Testis (tissue), 2 donors: ENCODE measurements at regions not wholly inside any gene's neighbourhood (a gene's known extent, or its start where the extent isn't known, plus 50 kb on each side); places are given as distances from the start of the nearest gene placed in this dataset.

ENCODE experiments used
- POLR2A ChIP-seq: fragments of 450-650 bp; IDR thresholded peaks from one replicate; pipeline ENCODE4 v1.6.1; 2017; ENCODE audit warnings: antibody characterized with exemption, mild to moderate bottlenecking, moderate library complexity
- TF ChIP-seq, protein P1 (sequence below), 3 experiments: fragments of 450-650 bp in 2 of 3; fragments of 200-600 bp in 1 of 3; sonication (generic) in 1 of 3; IDR thresholded peaks; one replicate each; pipeline ENCODE4 v1.5.1; 2016 to 2019; ENCODE audit warnings: antibody characterized with exemption in 3 of 3, mild to moderate bottlenecking in 2 of 3, moderate library complexity in 1 of 3

DNA sequence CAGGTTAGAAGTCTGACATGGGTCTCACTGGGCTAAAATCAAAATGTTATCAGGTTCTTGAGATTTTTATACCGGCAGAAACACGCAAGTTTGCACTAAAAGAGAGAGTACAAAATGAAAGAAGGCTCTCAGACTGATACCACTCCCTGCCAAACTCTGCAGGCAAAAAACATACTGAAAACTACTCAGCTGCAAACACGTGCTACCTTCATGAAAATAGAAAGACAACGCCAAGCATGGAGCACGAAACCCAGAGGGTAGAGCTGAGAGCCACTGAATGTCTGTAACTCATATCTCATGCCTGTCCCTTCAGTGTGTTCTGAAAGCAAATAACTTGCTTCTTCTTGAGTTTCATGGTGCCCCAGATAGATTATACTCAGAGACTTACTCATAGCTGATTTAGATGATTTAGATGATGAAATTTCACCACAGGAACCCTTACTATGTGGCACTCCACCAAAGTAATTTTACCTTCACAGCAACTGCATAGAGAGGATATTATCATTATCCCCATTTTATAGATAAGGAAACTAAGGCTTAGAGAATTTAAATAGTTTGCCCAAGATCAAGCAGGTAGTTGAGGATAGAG, 313.0 kb upstream of the SLC39A10 start:
- TF ChIP-seq, protein P1, sequence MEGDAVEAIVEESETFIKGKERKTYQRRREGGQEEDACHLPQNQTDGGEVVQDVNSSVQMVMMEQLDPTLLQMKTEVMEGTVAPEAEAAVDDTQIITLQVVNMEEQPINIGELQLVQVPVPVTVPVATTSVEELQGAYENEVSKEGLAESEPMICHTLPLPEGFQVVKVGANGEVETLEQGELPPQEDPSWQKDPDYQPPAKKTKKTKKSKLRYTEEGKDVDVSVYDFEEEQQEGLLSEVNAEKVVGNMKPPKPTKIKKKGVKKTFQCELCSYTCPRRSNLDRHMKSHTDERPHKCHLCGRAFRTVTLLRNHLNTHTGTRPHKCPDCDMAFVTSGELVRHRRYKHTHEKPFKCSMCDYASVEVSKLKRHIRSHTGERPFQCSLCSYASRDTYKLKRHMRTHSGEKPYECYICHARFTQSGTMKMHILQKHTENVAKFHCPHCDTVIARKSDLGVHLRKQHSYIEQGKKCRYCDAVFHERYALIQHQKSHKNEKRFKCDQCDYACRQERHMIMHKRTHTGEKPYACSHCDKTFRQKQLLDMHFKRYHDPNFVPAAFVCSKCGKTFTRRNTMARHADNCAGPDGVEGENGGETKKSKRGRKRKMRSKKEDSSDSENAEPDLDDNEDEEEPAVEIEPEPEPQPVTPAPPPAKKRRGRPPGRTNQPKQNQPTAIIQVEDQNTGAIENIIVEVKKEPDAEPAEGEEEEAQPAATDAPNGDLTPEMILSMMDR (IDR thresholded peaks at IDR 0.05), result no peak
- TF ChIP-seq POLR2A, result no peak
